ENCODE measurements at regions not wholly inside any gene's neighbourhood (a gene's known extent, or its start where the extent isn't known, plus 50 kb on each side); places are given as distances from the start of the nearest gene placed in this dataset.
"Not testable (repeated sequence)": the region's sequence is repeated elsewhere in the genome, so short reads cannot be mapped to it uniquely, and the experiment has no call there.

DNA sequence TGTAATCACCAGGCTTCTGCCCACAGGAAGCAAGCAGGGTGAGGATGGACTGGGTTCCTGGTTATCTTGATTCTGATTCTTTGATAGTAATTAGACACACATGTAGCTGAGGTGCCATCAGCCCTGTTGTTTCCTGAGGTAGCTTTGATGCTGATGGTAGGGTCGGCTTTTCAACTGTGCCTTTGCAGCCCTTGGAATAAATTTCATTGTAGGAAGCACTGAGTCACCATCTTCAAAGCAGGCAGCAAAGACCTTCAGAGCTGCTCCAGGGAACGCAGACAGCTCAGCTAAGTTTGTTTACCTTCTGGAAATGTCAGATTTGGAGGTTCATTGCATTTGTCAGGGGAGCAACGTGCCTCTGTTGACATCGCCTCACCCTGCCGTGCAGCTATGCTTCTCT lies 135.4 kb downstream of the ASMT start:
- H3K36me3 Mint-ChIP-seq: peaks cover 6% of the 10 kb centered on the region; the same call in 1 of the 2 replicates
- no peaks in the 10 kb centered on the region; the same call in 1 of the 2 replicates for H3K27me3 Mint-ChIP-seq (ENCODE audit: low read depth)
- ChIA-PET CTCF (no interaction called here), POLR2A (no interaction called here)
- H3K4me3 Mint-ChIP-seq: no peak overlapping the region
- no peak for DNase-seq (ENCODE audit: low spot score)
- no peak for ATAC-seq
- TF ChIP-seq, protein P1, sequence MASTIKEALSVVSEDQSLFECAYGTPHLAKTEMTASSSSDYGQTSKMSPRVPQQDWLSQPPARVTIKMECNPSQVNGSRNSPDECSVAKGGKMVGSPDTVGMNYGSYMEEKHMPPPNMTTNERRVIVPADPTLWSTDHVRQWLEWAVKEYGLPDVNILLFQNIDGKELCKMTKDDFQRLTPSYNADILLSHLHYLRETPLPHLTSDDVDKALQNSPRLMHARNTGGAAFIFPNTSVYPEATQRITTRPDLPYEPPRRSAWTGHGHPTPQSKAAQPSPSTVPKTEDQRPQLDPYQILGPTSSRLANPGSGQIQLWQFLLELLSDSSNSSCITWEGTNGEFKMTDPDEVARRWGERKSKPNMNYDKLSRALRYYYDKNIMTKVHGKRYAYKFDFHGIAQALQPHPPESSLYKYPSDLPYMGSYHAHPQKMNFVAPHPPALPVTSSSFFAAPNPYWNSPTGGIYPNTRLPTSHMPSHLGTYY (CRISPR knock-in tag; IDR thresholded peaks at IDR 0.05): no peak
- TF ChIP-seq CREM (CRISPR knock-in tag; IDR thresholded peaks at IDR 0.05) (no peak), OVOL2 (CRISPR knock-in tag; IDR thresholded peaks at IDR 0.05; ENCODE audit: borderline replicate concordance) (no peak), CBFB (CRISPR knock-in tag; IDR thresholded peaks at IDR 0.05; ENCODE audit: low read depth) (no peak), ZNF138 (CRISPR knock-in tag; conservative IDR thresholded peaks at IDR 0.05) (no peak), ZBTB21 (CRISPR knock-in tag; IDR thresholded peaks at IDR 0.05; ENCODE audit: borderline replicate concordance) (no peak)
- TF ChIP-seq, protein P2, sequence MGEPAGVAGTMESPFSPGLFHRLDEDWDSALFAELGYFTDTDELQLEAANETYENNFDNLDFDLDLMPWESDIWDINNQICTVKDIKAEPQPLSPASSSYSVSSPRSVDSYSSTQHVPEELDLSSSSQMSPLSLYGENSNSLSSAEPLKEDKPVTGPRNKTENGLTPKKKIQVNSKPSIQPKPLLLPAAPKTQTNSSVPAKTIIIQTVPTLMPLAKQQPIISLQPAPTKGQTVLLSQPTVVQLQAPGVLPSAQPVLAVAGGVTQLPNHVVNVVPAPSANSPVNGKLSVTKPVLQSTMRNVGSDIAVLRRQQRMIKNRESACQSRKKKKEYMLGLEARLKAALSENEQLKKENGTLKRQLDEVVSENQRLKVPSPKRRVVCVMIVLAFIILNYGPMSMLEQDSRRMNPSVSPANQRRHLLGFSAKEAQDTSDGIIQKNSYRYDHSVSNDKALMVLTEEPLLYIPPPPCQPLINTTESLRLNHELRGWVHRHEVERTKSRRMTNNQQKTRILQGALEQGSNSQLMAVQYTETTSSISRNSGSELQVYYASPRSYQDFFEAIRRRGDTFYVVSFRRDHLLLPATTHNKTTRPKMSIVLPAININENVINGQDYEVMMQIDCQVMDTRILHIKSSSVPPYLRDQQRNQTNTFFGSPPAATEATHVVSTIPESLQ (CRISPR knock-in tag; IDR thresholded peaks at IDR 0.05): no peak
- H3K27ac Mint-ChIP-seq: no peak overlapping the region
- H3K4me1 Mint-ChIP-seq: no peaks in the 10 kb centered on the region
- peaks cover 23% of the 10 kb centered on the region for H3K9me3 Mint-ChIP-seq

DNA sequence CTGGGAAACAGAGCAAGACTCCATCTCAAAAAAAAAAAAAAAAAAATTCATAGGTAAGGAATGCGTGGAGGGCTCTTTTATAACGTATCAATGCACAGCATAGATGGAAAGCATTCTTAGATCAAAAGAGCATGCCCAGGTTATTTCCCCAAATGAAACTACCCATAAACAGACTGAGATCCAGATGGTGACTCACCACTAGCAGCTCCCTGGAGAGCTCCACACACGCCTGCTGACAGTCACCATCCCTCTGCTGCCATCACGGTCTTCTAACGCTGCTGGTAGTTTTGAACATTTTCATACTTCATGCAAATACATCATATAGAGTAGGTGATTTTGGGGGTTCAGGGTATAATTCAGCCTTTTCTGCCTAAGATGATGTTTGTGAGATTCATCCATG lies 136.9 kb downstream of the ASMT start:
- no peaks in the 10 kb centered on the region for H3K4me1 Mint-ChIP-seq
- TF ChIP-seq PRRX2 (CRISPR knock-in tag; IDR thresholded peaks at IDR 0.05) (no peak), JAZF1 (CRISPR knock-in tag; IDR thresholded peaks at IDR 0.05) (no peak)
- H3K36me3 Mint-ChIP-seq: peaks cover 6% of the 10 kb centered on the region
- H3K4me3 Mint-ChIP-seq: no peak overlapping the region
- peaks cover 20% of the 10 kb centered on the region for H3K9me3 Mint-ChIP-seq
- ChIA-PET POLR2A (no interaction called here), CTCF (no interaction called here)
- no peaks in the 10 kb centered on the region; the same call in 1 of the 2 replicates for H3K27me3 Mint-ChIP-seq (ENCODE audit: low read depth)
- DNase-seq (ENCODE audit: low spot score): no peak
- no peak overlapping the region for H3K27ac Mint-ChIP-seq
- no peak for ATAC-seq

DNA sequence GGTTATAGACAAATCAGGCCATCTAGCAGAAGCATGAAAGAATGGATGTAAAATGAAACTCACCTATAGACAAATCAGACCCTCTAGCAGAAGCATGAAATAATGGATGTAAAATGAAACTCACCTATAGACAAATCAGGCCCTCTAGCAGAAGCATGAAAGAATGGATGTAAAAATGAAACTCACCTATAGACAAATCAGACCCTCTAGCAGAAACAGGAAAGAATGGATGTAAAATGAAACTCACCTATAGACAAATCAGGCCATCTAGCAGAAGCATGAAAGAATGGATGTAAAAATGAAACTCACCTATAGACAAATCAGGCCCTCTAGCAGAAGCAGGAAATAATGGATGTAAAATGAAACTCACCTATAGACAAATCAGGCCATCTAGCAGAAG lies 137.9 kb downstream of the ASMT start:
- H3K4me3 Mint-ChIP-seq: not testable (repeated sequence)

DNA sequence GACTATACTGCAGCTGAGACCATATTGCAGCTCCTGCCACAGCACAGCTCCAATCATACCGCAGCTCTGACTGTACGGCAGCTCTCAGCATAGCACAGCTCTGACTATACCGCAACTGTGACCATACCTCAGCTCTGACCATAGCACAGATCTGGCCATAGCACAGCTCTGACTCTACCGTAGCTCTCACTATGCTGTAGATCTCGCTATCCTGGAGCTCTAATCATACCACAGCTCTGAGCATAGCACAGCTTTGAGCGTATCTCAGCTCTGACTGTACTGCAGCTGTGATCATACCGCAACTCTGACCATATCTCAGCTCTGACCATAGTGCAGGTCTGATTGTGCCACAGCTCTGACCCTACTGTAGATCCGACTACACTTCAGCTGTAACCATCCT lies 139.2 kb downstream of the ASMT start:
- H3K9me3 Mint-ChIP-seq: peaks cover 18% of the 10 kb centered on the region
- H3K36me3 Mint-ChIP-seq: peaks cover 9% of the 10 kb centered on the region
- POLR2A ChIA-PET: no interaction called here
- DNase-seq (ENCODE audit: low spot score) (no peak), ATAC-seq (no peak)
- H3K4me3 Mint-ChIP-seq: no peak overlapping the region
- H3K4me1 Mint-ChIP-seq: no peaks in the 10 kb centered on the region
- no peak overlapping the region for H3K27ac Mint-ChIP-seq
- H3K27me3 Mint-ChIP-seq (ENCODE audit: low read depth): no peaks in the 10 kb centered on the region
- CTCF ChIA-PET: no interaction called here
- TF ChIP-seq, protein P3, sequence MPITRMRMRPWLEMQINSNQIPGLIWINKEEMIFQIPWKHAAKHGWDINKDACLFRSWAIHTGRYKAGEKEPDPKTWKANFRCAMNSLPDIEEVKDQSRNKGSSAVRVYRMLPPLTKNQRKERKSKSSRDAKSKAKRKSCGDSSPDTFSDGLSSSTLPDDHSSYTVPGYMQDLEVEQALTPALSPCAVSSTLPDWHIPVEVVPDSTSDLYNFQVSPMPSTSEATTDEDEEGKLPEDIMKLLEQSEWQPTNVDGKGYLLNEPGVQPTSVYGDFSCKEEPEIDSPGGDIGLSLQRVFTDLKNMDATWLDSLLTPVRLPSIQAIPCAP (CRISPR knock-in tag; IDR thresholded peaks at IDR 0.05): no peak
- TF ChIP-seq, protein P4, sequence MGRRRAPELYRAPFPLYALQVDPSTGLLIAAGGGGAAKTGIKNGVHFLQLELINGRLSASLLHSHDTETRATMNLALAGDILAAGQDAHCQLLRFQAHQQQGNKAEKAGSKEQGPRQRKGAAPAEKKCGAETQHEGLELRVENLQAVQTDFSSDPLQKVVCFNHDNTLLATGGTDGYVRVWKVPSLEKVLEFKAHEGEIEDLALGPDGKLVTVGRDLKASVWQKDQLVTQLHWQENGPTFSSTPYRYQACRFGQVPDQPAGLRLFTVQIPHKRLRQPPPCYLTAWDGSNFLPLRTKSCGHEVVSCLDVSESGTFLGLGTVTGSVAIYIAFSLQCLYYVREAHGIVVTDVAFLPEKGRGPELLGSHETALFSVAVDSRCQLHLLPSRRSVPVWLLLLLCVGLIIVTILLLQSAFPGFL (CRISPR knock-in tag; IDR thresholded peaks at IDR 0.05; ENCODE audit: borderline replicate concordance): no peak
- TF ChIP-seq, protein P5, sequence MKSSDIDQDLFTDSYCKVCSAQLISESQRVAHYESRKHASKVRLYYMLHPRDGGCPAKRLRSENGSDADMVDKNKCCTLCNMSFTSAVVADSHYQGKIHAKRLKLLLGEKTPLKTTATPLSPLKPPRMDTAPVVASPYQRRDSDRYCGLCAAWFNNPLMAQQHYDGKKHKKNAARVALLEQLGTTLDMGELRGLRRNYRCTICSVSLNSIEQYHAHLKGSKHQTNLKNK (CRISPR knock-in tag; IDR thresholded peaks at IDR 0.05): no peak
- TF ChIP-seq PRRX2 (CRISPR knock-in tag; IDR thresholded peaks at IDR 0.05) (no peak), NR3C1 (CRISPR knock-in tag; conservative IDR thresholded peaks at IDR 0.05; ENCODE audit: low read depth) (no peak), ZNF416 (CRISPR knock-in tag; IDR thresholded peaks at IDR 0.05) (no peak), SMAD3 (CRISPR knock-in tag; IDR thresholded peaks at IDR 0.05; ENCODE audit: borderline replicate concordance) (no peak), ATF1 (CRISPR knock-in tag; IDR thresholded peaks at IDR 0.05) (no peak)
- TF ChIP-seq, protein P6, sequence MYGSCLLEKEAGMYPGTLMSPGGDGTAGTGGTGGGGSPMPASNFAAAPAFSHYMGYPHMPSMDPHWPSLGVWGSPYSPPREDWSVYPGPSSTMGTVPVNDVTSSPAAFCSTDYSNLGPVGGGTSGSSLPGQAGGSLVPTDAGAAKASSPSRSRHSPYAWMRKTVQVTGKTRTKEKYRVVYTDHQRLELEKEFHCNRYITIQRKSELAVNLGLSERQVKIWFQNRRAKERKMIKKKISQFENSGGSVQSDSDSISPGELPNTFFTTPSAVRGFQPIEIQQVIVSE (CRISPR knock-in tag; IDR thresholded peaks at IDR 0.05; ENCODE audit: borderline replicate concordance): no peak
- TF ChIP-seq, protein P7, sequence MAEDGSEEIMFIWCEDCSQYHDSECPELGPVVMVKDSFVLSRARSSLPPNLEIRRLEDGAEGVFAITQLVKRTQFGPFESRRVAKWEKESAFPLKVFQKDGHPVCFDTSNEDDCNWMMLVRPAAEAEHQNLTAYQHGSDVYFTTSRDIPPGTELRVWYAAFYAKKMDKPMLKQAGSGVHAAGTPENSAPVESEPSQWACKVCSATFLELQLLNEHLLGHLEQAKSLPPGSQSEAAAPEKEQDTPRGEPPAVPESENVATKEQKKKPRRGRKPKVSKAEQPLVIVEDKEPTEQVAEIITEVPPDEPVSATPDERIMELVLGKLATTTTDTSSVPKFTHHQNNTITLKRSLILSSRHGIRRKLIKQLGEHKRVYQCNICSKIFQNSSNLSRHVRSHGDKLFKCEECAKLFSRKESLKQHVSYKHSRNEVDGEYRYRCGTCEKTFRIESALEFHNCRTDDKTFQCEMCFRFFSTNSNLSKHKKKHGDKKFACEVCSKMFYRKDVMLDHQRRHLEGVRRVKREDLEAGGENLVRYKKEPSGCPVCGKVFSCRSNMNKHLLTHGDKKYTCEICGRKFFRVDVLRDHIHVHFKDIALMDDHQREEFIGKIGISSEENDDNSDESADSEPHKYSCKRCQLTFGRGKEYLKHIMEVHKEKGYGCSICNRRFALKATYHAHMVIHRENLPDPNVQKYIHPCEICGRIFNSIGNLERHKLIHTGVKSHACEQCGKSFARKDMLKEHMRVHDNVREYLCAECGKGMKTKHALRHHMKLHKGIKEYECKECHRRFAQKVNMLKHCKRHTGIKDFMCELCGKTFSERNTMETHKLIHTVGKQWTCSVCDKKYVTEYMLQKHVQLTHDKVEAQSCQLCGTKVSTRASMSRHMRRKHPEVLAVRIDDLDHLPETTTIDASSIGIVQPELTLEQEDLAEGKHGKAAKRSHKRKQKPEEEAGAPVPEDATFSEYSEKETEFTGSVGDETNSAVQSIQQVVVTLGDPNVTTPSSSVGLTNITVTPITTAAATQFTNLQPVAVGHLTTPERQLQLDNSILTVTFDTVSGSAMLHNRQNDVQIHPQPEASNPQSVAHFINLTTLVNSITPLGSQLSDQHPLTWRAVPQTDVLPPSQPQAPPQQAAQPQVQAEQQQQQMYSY (CRISPR knock-in tag; IDR thresholded peaks at IDR 0.05): no peak

More for the DNA sequence above, 137.9 kb downstream of the ASMT start:
- POLR2A ChIA-PET; CTCF ChIA-PET; DNase-seq (ENCODE audit: low spot score); ATAC-seq; H3K4me1 Mint-ChIP-seq; H3K27me3 Mint-ChIP-seq (ENCODE audit: low read depth); H3K27ac Mint-ChIP-seq: not testable (repeated sequence)
- Mint-ChIP-seq H3K36me3 (peaks cover 13% of the 10 kb centered on the region), H3K9me3 (peaks cover 27% of the 10 kb centered on the region)
